GM12874 (cell line): ENCODE measurements at regions not wholly inside any gene's neighbourhood (a gene's known extent, or its start where the extent isn't known, plus 50 kb on each side); places are given as distances from the start of the nearest gene placed in this dataset.

Source experiments
- TF ChIP-seq, protein P1 (sequence below): IDR thresholded peaks from 2 replicates; pipeline ENCODE4 v1.5.1; 2011; ENCODE audit warnings: low read depth, mild to moderate bottlenecking, control low read depth, low read length, moderate library complexity; ENCODE audit not compliant: insufficient read depth

- TF ChIP-seq, protein P1, sequence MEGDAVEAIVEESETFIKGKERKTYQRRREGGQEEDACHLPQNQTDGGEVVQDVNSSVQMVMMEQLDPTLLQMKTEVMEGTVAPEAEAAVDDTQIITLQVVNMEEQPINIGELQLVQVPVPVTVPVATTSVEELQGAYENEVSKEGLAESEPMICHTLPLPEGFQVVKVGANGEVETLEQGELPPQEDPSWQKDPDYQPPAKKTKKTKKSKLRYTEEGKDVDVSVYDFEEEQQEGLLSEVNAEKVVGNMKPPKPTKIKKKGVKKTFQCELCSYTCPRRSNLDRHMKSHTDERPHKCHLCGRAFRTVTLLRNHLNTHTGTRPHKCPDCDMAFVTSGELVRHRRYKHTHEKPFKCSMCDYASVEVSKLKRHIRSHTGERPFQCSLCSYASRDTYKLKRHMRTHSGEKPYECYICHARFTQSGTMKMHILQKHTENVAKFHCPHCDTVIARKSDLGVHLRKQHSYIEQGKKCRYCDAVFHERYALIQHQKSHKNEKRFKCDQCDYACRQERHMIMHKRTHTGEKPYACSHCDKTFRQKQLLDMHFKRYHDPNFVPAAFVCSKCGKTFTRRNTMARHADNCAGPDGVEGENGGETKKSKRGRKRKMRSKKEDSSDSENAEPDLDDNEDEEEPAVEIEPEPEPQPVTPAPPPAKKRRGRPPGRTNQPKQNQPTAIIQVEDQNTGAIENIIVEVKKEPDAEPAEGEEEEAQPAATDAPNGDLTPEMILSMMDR = no peak
Measured at GRCh38 chr18:78619854-78620253, 359.8 kb upstream of the SALL3 start.

GRCh38 chr18:78620326-78620725 is 359.3 kb upstream of the SALL3 start:
- TF ChIP-seq, protein P1 = no peak

- TF ChIP-seq, protein P1 = no peak
Measured at GRCh38 chr18:78621141-78621755, 358.4 kb upstream of the SALL3 start.

GRCh38 chr18:78622251-78622906 is 357.2 kb upstream of the SALL3 start:
- TF ChIP-seq, protein P1 = no peak

GRCh38 chr18:78622907-78623541 is 356.6 kb upstream of the SALL3 start:
- TF ChIP-seq, protein P1 = no peak

DNA sequence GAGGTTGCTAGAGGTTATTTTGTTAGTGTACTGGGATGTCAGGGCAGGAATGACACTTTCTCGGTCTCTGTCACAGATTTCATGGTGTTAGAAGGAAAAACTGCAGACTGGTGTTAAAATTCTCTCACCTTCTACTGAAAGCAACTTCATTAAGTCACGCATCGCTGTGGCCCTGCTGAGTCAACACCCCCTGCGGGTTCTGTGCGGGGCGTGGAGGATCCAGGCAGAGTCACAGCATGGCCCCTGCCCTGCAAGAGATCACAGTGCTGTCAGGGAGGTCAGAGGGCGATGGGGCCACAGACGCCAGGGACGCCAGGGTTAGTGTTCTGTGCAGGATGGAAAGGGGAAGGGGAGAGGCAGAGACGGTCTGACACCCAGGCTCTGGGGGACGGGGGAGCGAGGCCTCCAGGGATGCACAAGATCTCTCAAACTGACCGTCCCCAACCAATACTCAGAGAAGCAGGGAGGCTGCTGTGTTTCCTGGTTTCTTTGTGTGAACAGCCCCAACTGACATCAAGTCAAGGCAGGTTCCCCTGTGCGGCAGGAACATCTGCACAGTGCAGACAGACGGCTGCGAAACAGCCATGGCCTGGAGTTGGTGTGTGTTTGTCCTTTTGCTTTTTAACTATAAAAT is 354.9 kb upstream of the SALL3 start:
- TF ChIP-seq, protein P1 = no peak

GRCh38 chr18:78625847-78626246 is 353.8 kb upstream of the SALL3 start:
- TF ChIP-seq, protein P1 = no peak
